ENCODE measurements at regions not wholly inside any gene's neighbourhood (a gene's known extent, or its start where the extent isn't known, plus 50 kb on each side); places are given as distances from the start of the nearest gene placed in this dataset.
"Not testable (repeated sequence)": the region's sequence is repeated elsewhere in the genome, so short reads cannot be mapped to it uniquely, and the experiment has no call there.

DNA sequence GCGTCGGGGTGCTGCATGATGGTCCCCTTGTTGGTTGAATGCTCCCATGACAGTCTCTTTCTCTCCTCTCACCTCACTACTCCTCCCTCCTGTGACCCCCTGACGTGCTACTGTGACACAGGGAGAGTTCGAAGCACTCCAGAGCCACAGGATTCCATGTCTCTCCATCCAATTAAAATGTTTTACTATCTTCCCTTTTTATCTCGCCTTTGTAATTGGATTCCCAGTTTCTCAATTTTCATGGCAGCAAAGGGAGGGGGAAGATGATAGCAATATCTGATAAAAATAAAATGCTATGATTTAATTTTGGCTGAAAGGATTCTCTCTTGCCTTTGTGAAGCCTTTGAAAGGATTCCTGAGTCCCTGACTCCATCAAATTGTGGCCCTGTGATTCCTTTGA is 271.9 kb upstream of the SLC14A2 start:
- no peaks in the 10 kb centered on the region for H3K9me3 ChIP-seq (ENCODE audit: low read depth, low read length)
- no peak for TF ChIP-seq EZH2 (IDR thresholded peaks at IDR 0.05)
- no peak for TF ChIP-seq FOXP2 (optimal IDR thresholded peaks at IDR 0.05; ENCODE audit: control extremely low read depth, extremely low read length, insufficient read depth)
- no peak for TF ChIP-seq POLR2AphosphoS5 (IDR thresholded peaks at IDR 0.05; ENCODE audit: borderline replicate concordance, low read depth, low read length)
- no peak overlapping the region for H3K27ac ChIP-seq
- no peak for DNase-seq (ENCODE audit: low read depth, low spot score)
- no peak overlapping the region for H3K9ac ChIP-seq (ENCODE audit: insufficient read length)
- no peak overlapping the region for H3K4me3 ChIP-seq
- no peaks in the 10 kb centered on the region for H3K36me3 ChIP-seq (ENCODE audit: insufficient read depth, low read length)

DNA sequence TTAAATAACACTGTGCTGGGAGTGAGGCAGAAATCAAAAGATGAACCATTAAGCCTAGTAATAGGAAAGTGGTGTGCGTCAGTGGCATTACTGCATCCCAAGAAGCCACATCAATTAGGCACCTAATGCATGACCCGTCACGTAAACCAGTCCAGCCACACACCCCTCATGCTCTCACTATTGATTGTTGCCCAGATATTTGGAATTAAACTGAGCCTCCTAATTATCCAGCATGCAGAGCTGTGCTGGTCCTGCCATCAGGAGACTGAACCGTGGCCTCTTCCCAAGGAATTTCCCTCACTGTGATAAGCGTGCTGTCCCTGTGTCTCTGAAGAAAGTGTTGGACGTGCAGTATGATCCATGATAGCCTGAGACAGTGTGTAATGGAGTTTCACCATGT is 270.6 kb upstream of the SLC14A2 start:
- H3K36me3 ChIP-seq (ENCODE audit: insufficient read depth, low read length); H3K27ac ChIP-seq; H3K4me3 ChIP-seq; H3K9ac ChIP-seq (ENCODE audit: insufficient read length); H3K9me3 ChIP-seq (ENCODE audit: low read depth, low read length); DNase-seq (ENCODE audit: low read depth, low spot score): not testable (repeated sequence)

DNA sequence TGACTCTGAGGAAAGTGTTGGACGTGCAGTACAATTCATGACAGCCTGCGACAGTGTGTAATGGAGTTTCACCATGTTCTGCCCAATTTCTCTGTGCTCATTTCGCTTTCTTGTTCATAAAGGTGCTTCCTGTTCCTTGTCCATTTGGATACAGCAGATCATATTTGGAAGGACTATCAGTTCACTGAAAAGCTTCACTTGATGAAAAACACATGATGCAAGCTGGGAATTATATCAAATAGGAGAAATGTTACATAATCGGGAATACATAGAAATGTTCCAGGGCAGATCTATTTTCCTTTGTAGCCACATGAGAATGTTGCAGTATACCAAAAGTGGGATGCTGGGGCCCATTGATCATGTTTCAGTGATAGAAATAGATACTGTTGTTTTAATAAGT is 266.3 kb upstream of the SLC14A2 start:
- no peak for TF ChIP-seq EZH2 (IDR thresholded peaks at IDR 0.05)
- TF ChIP-seq POLR2AphosphoS5 (IDR thresholded peaks at IDR 0.05; ENCODE audit: borderline replicate concordance, low read depth, low read length): no peak
- TF ChIP-seq FOXP2 (optimal IDR thresholded peaks at IDR 0.05; ENCODE audit: control extremely low read depth, extremely low read length, insufficient read depth): no peak
- no peak overlapping the region for H3K4me3 ChIP-seq
- H3K27ac ChIP-seq: no peak overlapping the region
- DNase-seq (ENCODE audit: low read depth, low spot score): no peak
- no peak overlapping the region for H3K9ac ChIP-seq (ENCODE audit: insufficient read length)
- no peaks in the 10 kb centered on the region for H3K9me3 ChIP-seq (ENCODE audit: low read depth, low read length)
- H3K36me3 ChIP-seq (ENCODE audit: insufficient read depth, low read length): no peaks in the 10 kb centered on the region

- H3K9me3 ChIP-seq (ENCODE audit: low read depth, low read length): no peaks in the 10 kb centered on the region
- no peak overlapping the region for H3K9ac ChIP-seq (ENCODE audit: insufficient read length)
- no peak for DNase-seq (ENCODE audit: low read depth, low spot score)
- no peak for TF ChIP-seq EZH2 (IDR thresholded peaks at IDR 0.05)
- H3K27ac ChIP-seq: no peak overlapping the region
- no peaks in the 10 kb centered on the region for H3K36me3 ChIP-seq (ENCODE audit: insufficient read depth, low read length)
- no peak overlapping the region for H3K4me3 ChIP-seq
These were observed 265.8 kb upstream of the SLC14A2 start for GRCh38 chr18:45349467-45349866.

DNA sequence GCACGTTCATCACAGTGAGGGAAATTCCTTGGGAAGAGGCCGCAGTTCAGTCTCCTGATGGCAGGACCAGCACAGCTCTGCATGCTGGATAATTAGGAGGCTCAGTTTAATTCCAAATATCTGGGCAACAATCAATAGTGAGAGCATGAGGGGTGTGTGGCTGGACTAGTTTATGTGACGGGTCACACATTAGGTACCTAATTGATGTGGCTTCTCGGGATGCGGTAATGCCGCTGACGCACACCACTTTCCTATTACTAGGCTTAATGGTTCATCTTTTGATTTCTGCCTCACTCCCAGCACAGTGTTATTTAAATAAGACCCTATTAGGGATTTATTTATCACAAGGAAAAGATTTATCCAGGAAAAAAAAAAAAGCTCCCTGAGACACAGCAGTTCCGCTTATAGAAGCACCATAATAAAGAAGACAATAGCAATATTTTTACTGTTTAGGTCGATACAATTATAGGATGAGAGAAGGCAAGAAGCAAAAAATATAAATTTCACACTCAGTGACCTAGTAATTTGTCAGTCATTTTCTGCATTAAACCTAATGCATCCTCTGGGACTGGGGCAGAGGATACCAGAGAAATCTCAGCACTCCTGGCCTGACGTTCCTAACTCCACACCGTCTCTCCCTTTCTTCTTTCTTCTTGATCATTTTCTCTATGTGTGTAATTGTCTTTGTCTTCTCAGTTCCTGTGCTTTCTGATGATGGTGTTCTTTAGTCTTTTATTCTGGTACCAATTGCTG is 264.7 kb upstream of the SLC14A2 start:
- TF ChIP-seq FOXP2 (optimal IDR thresholded peaks at IDR 0.05; ENCODE audit: control extremely low read depth, extremely low read length, insufficient read depth) (no peak), POLR2AphosphoS5 (IDR thresholded peaks at IDR 0.05; ENCODE audit: borderline replicate concordance, low read depth, low read length) (no peak), EZH2 (IDR thresholded peaks at IDR 0.05) (no peak)
- no peak overlapping the region for H3K9ac ChIP-seq (ENCODE audit: insufficient read length)
- H3K4me3 ChIP-seq: no peak overlapping the region
- H3K27ac ChIP-seq: no peak overlapping the region
- no peaks in the 10 kb centered on the region for H3K36me3 ChIP-seq (ENCODE audit: insufficient read depth, low read length)
- DNase-seq (ENCODE audit: low read depth, low spot score): no peak
- no peaks in the 10 kb centered on the region for H3K9me3 ChIP-seq (ENCODE audit: low read depth, low read length)

DNA sequence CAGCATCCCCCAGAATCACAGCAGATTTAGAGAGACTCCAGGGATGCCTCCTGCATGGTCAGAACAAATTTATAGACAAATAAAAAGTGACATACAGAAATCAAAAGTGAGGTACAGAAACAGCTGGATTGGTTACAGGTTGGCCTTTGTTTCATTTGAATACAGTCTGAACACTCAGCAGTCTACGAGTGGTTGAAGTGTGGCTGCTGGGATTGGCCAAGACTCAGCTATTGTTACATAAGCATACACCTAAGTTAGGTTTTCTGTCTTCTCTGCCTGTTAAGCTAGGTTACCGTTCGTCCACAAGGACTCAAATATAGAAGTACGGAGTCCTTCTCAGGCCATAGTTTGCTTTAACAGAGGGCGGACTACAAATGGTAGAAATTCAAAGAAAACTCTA is 262.4 kb upstream of the SLC14A2 start:
- no peak overlapping the region for H3K9ac ChIP-seq (ENCODE audit: insufficient read length)
- TF ChIP-seq POLR2AphosphoS5 (IDR thresholded peaks at IDR 0.05; ENCODE audit: borderline replicate concordance, low read depth, low read length): no peak
- DNase-seq (ENCODE audit: low read depth, low spot score): no peak
- H3K36me3 ChIP-seq (ENCODE audit: insufficient read depth, low read length): no peaks in the 10 kb centered on the region
- no peak overlapping the region for H3K4me3 ChIP-seq
- no peaks in the 10 kb centered on the region for H3K9me3 ChIP-seq (ENCODE audit: low read depth, low read length)
- H3K27ac ChIP-seq: no peak overlapping the region

- Histone ChIP-seq H3K36me3 (ENCODE audit: insufficient read depth, low read length) (no peaks in the 10 kb centered on the region), H3K9ac (ENCODE audit: insufficient read length) (no peak overlapping the region), H3K4me3 (no peak overlapping the region), H3K9me3 (ENCODE audit: low read depth, low read length) (no peaks in the 10 kb centered on the region), H3K27ac (no peak overlapping the region)
- TF ChIP-seq EZH2 (IDR thresholded peaks at IDR 0.05) (no peak), POLR2AphosphoS5 (IDR thresholded peaks at IDR 0.05; ENCODE audit: borderline replicate concordance, low read depth, low read length) (no peak), FOXP2 (optimal IDR thresholded peaks at IDR 0.05; ENCODE audit: control extremely low read depth, extremely low read length, insufficient read depth) (no peak)
- no peak for DNase-seq (ENCODE audit: low read depth, low spot score)
These were observed 261.7 kb upstream of the SLC14A2 start for GRCh38 chr18:45353530-45353929.

DNA sequence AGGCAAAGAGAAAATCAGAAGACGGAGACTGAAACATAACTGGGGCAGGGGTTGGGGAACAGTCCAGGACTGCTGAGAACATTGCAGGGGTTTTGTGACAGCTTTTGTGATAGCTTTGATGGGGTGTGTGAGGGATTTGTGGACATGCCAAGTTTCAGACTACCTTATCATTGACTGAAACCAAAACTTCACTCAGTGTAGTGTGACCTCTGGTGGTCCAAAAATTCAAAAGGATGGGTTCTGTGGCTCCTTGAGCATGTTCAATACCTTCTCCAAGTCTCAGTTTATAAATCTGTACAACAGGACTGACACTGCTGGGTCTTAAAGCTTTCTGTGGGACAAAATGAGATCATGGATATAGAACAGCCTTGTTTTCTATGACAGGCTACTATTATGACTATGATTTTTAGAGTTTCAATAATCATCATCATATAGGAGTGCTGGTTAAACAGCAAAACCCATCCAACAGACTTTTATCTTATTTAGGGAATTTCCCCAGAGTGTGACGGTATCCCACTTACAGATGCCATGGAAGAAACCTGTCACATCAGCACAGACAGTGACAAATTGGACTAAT is 259.2 kb upstream of the SLC14A2 start:
- Histone ChIP-seq H3K9ac (ENCODE audit: insufficient read length) (no peak overlapping the region), H3K36me3 (ENCODE audit: insufficient read depth, low read length) (no peaks in the 10 kb centered on the region), H3K9me3 (ENCODE audit: low read depth, low read length) (no peaks in the 10 kb centered on the region), H3K4me3 (no peak overlapping the region), H3K27ac (no peak overlapping the region)
- no peak for DNase-seq (ENCODE audit: low read depth, low spot score)
- no peak for TF ChIP-seq FOXP2 (optimal IDR thresholded peaks at IDR 0.05; ENCODE audit: control extremely low read depth, extremely low read length, insufficient read depth)
- no peak for TF ChIP-seq EZH2 (IDR thresholded peaks at IDR 0.05)
- no peak for TF ChIP-seq POLR2AphosphoS5 (IDR thresholded peaks at IDR 0.05; ENCODE audit: borderline replicate concordance, low read depth, low read length)
